ENCODE measurements at regions not wholly inside any gene's neighbourhood (a gene's known extent, or its start where the extent isn't known, plus 50 kb on each side); places are given as distances from the start of the nearest gene placed in this dataset.

- Histone ChIP-seq H3K9me3 (replicated peaks; ENCODE audit: control insufficient read depth, insufficient read depth, low read length) (no peaks in the 10 kb centered on the region), H3K36me3 (ENCODE audit: control insufficient read depth in 2 of 2, insufficient read depth in 2 of 2, low read length in 1 of 2) (no peaks in the 10 kb centered on the region), H3K4me3 (no peak overlapping the region), H4K20me1 (ENCODE audit: control insufficient read depth, insufficient read depth) (no peaks in the 10 kb centered on the region), H3K27ac (ENCODE audit: control insufficient read depth, insufficient read depth) (no peak overlapping the region), H3K27me3 (replicated peaks in 1 of 2; ENCODE audit: control insufficient read depth in 2 of 2, insufficient read depth in 2 of 2, low read length in 1 of 2) (no peaks in the 10 kb centered on the region), H3K4me1 (ENCODE audit: control insufficient read depth, insufficient read depth, low read length) (no peaks in the 10 kb centered on the region), H3K9ac (ENCODE audit: control insufficient read depth, insufficient read depth, low read length) (no peak overlapping the region), H2AFZ (ENCODE audit: control insufficient read depth, low read depth, low read length) (no peak overlapping the region), H3K4me2 (ENCODE audit: control insufficient read depth, insufficient read depth) (no peak overlapping the region), H3K79me2 (ENCODE audit: control insufficient read depth, insufficient read depth, low read length) (no peaks in the 10 kb centered on the region)
- TF ChIP-seq BHLHE40 (IDR thresholded peaks at IDR 0.05; ENCODE audit: borderline replicate concordance in 1 of 2, low read depth in 2 of 2, low read length in 1 of 2) (no peak), MTA3 (IDR thresholded peaks at IDR 0.05; ENCODE audit: borderline replicate concordance, low read length) (no peak), POLR2AphosphoS5 (IDR thresholded peaks at IDR 0.05; ENCODE audit: low read length) (no peak), NR2C1 (IDR thresholded peaks at IDR 0.05) (no peak)
- ChIA-PET CTCF (no interaction called here), POLR2A (no interaction called here), SMC1A (ENCODE audit: uncharacterized antibody, unreplicated experiment) (no interaction called here), RAD21 (ENCODE audit: unreplicated experiment) (no interaction called here)
- intact Hi-C loops (cut with micrococcal nuclease; ENCODE audit: unreplicated experiment): no loop called here
- FAIRE-seq (no peak), DNase-seq (ENCODE audit: low read depth, low spot score) (no peak), ATAC-seq (no peak)
- no TSS peak for BruUV-seq (replicated peaks)
- WGBS (ENCODE audit: insufficient coverage, insufficient replicate concordance, low lambda C conversion rate, missing lambda C conversion rate): 43% methylated on average over 4 of the region's 4 CpGs
- in situ Hi-C loops (cut with MboI): no loop called here
Observed at GRCh38 chr12:127888943-127889719, 377.8 kb upstream of the TMEM132C start.

DNA sequence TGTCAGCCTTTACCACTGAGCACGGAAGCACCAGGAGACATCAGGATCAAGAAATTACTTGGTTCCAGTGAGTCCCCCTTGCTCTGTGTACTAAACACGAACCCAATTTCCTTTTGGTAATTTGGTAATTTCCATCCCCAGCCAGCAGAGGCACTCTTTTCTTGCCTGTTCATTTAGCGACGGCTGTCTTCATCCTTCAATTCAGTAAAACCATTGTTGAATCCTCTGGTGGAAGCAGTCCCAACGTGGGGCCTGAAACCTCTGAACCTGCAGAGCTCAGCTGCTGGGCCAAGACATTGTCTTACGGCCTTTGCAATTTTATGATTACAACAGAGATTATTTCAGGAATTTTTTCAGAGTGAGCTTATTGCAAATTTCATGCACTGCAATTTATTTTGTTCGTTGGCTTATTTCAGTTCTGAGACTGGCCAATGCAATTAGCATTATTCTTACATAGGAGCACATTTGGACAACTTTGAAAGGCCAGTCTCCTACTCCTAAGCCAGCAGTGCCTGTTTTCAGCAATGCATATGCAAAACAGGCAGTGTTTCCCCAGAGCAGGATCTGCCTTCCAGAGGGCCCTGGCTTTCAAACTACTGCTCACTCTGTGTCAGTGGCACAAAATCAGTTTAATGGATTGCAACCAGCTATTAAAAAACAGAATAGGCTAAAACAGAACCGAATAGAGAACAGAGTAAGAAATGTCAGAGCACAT, 372.9 kb upstream of the TMEM132C start:
- H4K20me1 ChIP-seq (ENCODE audit: control insufficient read depth, insufficient read depth): no peaks in the 10 kb centered on the region
- RAD21 ChIA-PET (ENCODE audit: unreplicated experiment): interaction anchor here (0.7 kb wide), 1 partner anchor 33 kb away, joined by 3 read pairs; no protein-coding TSS in a partner anchor
- no peak for DNase-seq (ENCODE audit: low read depth, low spot score)
- no peaks in the 10 kb centered on the region for H3K9me3 ChIP-seq (replicated peaks; ENCODE audit: control insufficient read depth, insufficient read depth, low read length)
- SMC1A ChIA-PET (ENCODE audit: uncharacterized antibody, unreplicated experiment): no interaction called here
- no peaks in the 10 kb centered on the region for H3K27me3 ChIP-seq (replicated peaks in 1 of 2; ENCODE audit: control insufficient read depth in 2 of 2, insufficient read depth in 2 of 2, low read length in 1 of 2)
- H3K79me2 ChIP-seq (ENCODE audit: control insufficient read depth, insufficient read depth, low read length): no peaks in the 10 kb centered on the region
- no peak for FAIRE-seq
- H3K27ac ChIP-seq (ENCODE audit: control insufficient read depth, insufficient read depth): no peak overlapping the region
- H3K4me1 ChIP-seq (ENCODE audit: control insufficient read depth, insufficient read depth, low read length): no peaks in the 10 kb centered on the region
- H3K9ac ChIP-seq (ENCODE audit: control insufficient read depth, insufficient read depth, low read length): no peak overlapping the region
- H3K36me3 ChIP-seq (ENCODE audit: control insufficient read depth in 2 of 2, insufficient read depth in 2 of 2, low read length in 1 of 2): no peaks in the 10 kb centered on the region
- H3K4me2 ChIP-seq (ENCODE audit: control insufficient read depth, insufficient read depth): no peak overlapping the region
- H3K4me3 ChIP-seq: no peak overlapping the region
- intact Hi-C loops (cut with micrococcal nuclease; ENCODE audit: unreplicated experiment): no loop called here
- in situ Hi-C loops (cut with MboI): no loop called here
- ATAC-seq: no peak
- TF ChIP-seq, protein P1, sequence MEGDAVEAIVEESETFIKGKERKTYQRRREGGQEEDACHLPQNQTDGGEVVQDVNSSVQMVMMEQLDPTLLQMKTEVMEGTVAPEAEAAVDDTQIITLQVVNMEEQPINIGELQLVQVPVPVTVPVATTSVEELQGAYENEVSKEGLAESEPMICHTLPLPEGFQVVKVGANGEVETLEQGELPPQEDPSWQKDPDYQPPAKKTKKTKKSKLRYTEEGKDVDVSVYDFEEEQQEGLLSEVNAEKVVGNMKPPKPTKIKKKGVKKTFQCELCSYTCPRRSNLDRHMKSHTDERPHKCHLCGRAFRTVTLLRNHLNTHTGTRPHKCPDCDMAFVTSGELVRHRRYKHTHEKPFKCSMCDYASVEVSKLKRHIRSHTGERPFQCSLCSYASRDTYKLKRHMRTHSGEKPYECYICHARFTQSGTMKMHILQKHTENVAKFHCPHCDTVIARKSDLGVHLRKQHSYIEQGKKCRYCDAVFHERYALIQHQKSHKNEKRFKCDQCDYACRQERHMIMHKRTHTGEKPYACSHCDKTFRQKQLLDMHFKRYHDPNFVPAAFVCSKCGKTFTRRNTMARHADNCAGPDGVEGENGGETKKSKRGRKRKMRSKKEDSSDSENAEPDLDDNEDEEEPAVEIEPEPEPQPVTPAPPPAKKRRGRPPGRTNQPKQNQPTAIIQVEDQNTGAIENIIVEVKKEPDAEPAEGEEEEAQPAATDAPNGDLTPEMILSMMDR (IDR thresholded peaks at IDR 0.05 in 2 of 3, conservative IDR thresholded peaks at IDR 0.05 in 1 of 3; ENCODE audit: control insufficient read depth in 2 of 3, extremely low read depth in 1 of 3, insufficient read depth in 1 of 3, low read depth in 3 of 3, low read length in 3 of 3): peak in 2 of 3 experiments; percentile 17; a peak in 1 of 6 replicates
- no peak for TF ChIP-seq CHD2 (IDR thresholded peaks at IDR 0.05; ENCODE audit: borderline replicate concordance, low read depth, low read length)
- POLR2A ChIA-PET: no interaction called here
- H2AFZ ChIP-seq (ENCODE audit: control insufficient read depth, low read depth, low read length): no peak overlapping the region
- BruUV-seq (replicated peaks): no TSS peak
- CTCF ChIA-PET: no interaction called here
- 12% methylated on average over 8 of the region's 8 CpGs for WGBS (ENCODE audit: insufficient coverage, insufficient replicate concordance, low lambda C conversion rate, missing lambda C conversion rate)
